Keratinocyte (primary cell): ENCODE measurements at regions not wholly inside any gene's neighbourhood (a gene's known extent, or its start where the extent isn't known, plus 50 kb on each side); places are given as distances from the start of the nearest gene placed in this dataset.
A peak's percentile ranks its signal among the peaks of the same experiment; 100 is the strongest.

Experiments
- DNase-seq: peaks from one replicate; pipeline ENCODE4 v3.0.0-alpha.2; 2011; ENCODE audit warnings: low read depth, missing footprints, low spot score
- FAIRE-seq: peaks from 2 replicates; lab custom pipeline; 2011; peaks lifted over from hg19 to GRCh38; lab: Jason Lieb, UNC
- H2AFZ ChIP-seq: 2 replicates; pipeline ENCODE4 v1.6.0; 2012; ENCODE audit warnings: low read length, control low read depth, inconsistent platforms; ENCODE audit not compliant: control insufficient read depth
- H3K27ac ChIP-seq: 2 replicates; pipeline ENCODE4 v1.5.1; 2011; ENCODE audit warnings: low read length; ENCODE audit not compliant: control insufficient read depth, insufficient read depth
- H3K27me3 ChIP-seq: 3 replicates; pipeline ENCODE4 v1.6.0; 2011; ENCODE audit warnings: low read length; ENCODE audit not compliant: control insufficient read depth, insufficient read depth; ENCODE audit errors: extremely low read depth
- H3K36me3 ChIP-seq, 2 experiments: 2 replicates in 1 of 2; 3 replicates in 1 of 2; pipeline ENCODE4 v1.5.1; 2011; ENCODE audit warnings: low read length in 2 of 2, mild to moderate bottlenecking in 1 of 2; ENCODE audit not compliant: control insufficient read depth in 2 of 2, insufficient read depth in 2 of 2; ENCODE audit errors: extremely low read depth in 1 of 2
- H3K4me1 ChIP-seq: 3 replicates; pipeline ENCODE4 v1.5.1; 2011; ENCODE audit warnings: low read length; ENCODE audit not compliant: control insufficient read depth, insufficient read depth; ENCODE audit errors: extremely low read depth
- H3K4me2 ChIP-seq: 3 replicates; pipeline ENCODE4 v1.6.0; 2011; ENCODE audit warnings: low read depth, low read length; ENCODE audit not compliant: control insufficient read depth, insufficient read depth; ENCODE audit errors: extremely low read depth
- H3K4me3 ChIP-seq, 3 experiments: fragments of 200-600 bp in 1 of 3; sonication (generic) in 1 of 3; 2 replicates in 2 of 3; 3 replicates in 1 of 3; pipeline ENCODE4 v1.5.1; 2011 to 2016; ENCODE audit warnings: low read length in 3 of 3, mild to moderate bottlenecking in 3 of 3, control low read depth in 2 of 3, inconsistent platforms in 1 of 3, low read depth in 1 of 3, mixed read lengths in 1 of 3, mixed run types in 1 of 3, moderate library complexity in 1 of 3; ENCODE audit not compliant: control insufficient read depth in 2 of 3, insufficient read depth in 2 of 3; ENCODE audit errors: extremely low read depth in 1 of 3
- H3K79me2 ChIP-seq: 2 replicates; pipeline ENCODE4 v1.6.0; 2012; ENCODE audit warnings: low read length; ENCODE audit not compliant: control insufficient read depth, insufficient read depth
- H3K9ac ChIP-seq: 3 replicates; pipeline ENCODE4 v1.6.0; 2011; ENCODE audit warnings: low read length; ENCODE audit not compliant: control insufficient read depth, insufficient read depth; ENCODE audit errors: extremely low read depth
- H3K9me1 ChIP-seq: 3 replicates; pipeline ENCODE4 v1.6.0; 2011; ENCODE audit warnings: low read length; ENCODE audit not compliant: control insufficient read depth, insufficient read depth; ENCODE audit errors: extremely low read depth
- H3K9me3 ChIP-seq: 2 replicates; pipeline ENCODE4 v1.5.1; 2012; ENCODE audit warnings: low read depth, low read length; ENCODE audit not compliant: control insufficient read depth
- H4K20me1 ChIP-seq: 3 replicates; pipeline ENCODE4 v1.6.0; 2011; ENCODE audit warnings: low read length; ENCODE audit not compliant: control insufficient read depth, insufficient read depth; ENCODE audit errors: extremely low read depth
- EZH2 ChIP-seq: IDR thresholded peaks from one replicate; pipeline ENCODE4 v1.6.1; 2012; ENCODE audit warnings: inconsistent platforms, mild to moderate bottlenecking, low read length, moderate library complexity
- dilution Hi-C: fragments of 300-500 bp; cut with MboI; formaldehyde crosslinking; loops from one replicate; pipeline ENCODE4 v1.7.0; 2020; ENCODE audit warnings: low sequenced_read_pairs; ENCODE audit not compliant: extremely low pct_ligation_motif_present
- TF ChIP-seq, protein P1 (sequence below), 3 experiments: IDR thresholded peaks in 1 of 3; conservative IDR thresholded peaks in 1 of 3; optimal IDR thresholded peaks in 1 of 3; 2 replicates in 2 of 3; 3 replicates in 1 of 3; pipeline versions ENCODE3 to v1.5.1; 2011; ENCODE audit warnings: low read length in 3 of 3, mild to moderate bottlenecking in 3 of 3, moderate library complexity in 2 of 3, control low read depth in 1 of 3, inconsistent platforms in 1 of 3; ENCODE audit not compliant: insufficient read depth in 2 of 3; ENCODE audit errors: extremely low read depth in 1 of 3

DNA sequence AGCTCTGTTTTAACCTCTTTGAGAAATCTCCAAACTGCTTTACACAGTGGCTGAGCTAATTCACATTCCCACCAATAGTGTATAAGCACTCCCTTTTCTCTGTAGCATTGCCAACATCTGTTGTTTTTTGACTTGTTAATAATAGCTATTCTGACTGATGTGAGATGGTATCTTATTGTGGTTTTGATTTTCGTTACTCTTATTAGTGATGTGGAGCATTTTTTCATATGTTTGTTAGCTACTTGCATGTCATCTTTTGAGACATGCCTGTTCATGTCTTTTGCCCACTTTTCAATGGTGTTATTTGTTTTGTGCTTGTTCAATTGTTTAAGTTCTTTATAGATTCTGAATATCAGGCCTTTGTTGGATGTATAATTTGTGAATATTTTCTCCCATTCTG lies 225.2 kb upstream of the TRPC7 start:
- dilution Hi-C loops: no loop called here
- FAIRE-seq: peak; percentile 13

DNA sequence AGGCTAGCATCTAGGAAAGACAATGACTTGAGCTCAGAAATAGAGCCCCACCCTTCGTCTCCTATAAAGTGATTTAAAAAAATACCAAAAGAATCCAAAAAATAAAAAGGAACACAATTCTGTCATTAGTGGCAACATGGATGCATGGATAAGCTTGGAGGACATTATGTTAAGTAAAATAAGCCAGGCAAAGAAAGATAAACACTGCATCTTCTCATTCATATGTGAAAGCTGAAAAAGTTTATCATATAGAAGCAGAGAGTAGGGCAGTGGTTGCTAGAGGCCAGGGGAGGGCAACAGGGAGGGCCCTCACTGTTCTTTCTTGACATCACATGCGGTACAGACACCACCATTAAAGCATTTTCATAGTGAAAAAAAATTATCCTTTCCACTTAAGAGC lies 220.9 kb upstream of the TRPC7 start:
- Histone ChIP-seq H4K20me1 (no peaks in the 10 kb centered on the region), H3K36me3 (no peaks in the 10 kb centered on the region), H3K27ac (no peak overlapping the region), H3K27me3 (no peaks in the 10 kb centered on the region), H3K9me1 (no peaks in the 10 kb centered on the region), H3K4me1 (no peaks in the 10 kb centered on the region), H2AFZ (no peak overlapping the region), H3K4me3 (no peak overlapping the region), H3K9me3 (no peaks in the 10 kb centered on the region), H3K4me2 (no peak overlapping the region), H3K79me2 (no peaks in the 10 kb centered on the region), H3K9ac (no peak overlapping the region)
- no peak for DNase-seq
- dilution Hi-C loops: no loop called here
- no peak for FAIRE-seq
- TF ChIP-seq, protein P1, sequence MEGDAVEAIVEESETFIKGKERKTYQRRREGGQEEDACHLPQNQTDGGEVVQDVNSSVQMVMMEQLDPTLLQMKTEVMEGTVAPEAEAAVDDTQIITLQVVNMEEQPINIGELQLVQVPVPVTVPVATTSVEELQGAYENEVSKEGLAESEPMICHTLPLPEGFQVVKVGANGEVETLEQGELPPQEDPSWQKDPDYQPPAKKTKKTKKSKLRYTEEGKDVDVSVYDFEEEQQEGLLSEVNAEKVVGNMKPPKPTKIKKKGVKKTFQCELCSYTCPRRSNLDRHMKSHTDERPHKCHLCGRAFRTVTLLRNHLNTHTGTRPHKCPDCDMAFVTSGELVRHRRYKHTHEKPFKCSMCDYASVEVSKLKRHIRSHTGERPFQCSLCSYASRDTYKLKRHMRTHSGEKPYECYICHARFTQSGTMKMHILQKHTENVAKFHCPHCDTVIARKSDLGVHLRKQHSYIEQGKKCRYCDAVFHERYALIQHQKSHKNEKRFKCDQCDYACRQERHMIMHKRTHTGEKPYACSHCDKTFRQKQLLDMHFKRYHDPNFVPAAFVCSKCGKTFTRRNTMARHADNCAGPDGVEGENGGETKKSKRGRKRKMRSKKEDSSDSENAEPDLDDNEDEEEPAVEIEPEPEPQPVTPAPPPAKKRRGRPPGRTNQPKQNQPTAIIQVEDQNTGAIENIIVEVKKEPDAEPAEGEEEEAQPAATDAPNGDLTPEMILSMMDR (optimal IDR thresholded peaks at IDR 0.05 in 1 of 3, IDR thresholded peaks at IDR 0.05 in 1 of 3, conservative IDR thresholded peaks at IDR 0.05 in 1 of 3; ENCODE audit: extremely low read depth in 1 of 3, insufficient read depth in 2 of 3, low read length in 3 of 3): no peak
- TF ChIP-seq EZH2: no peak

More for the DNA sequence above, 225.2 kb upstream of the TRPC7 start:
- Histone ChIP-seq H3K4me3 (no peak overlapping the region), H3K36me3 (no peaks in the 10 kb centered on the region), H3K9me1 (no peaks in the 10 kb centered on the region), H4K20me1 (no peaks in the 10 kb centered on the region), H3K79me2 (no peaks in the 10 kb centered on the region), H2AFZ (no peak overlapping the region), H3K4me1 (peaks cover 5% of the 10 kb centered on the region), H3K27ac (peak overlapping the region; percentile 8), H3K4me2 (no peak overlapping the region), H3K9me3 (no peaks in the 10 kb centered on the region), H3K27me3 (no peaks in the 10 kb centered on the region), H3K9ac (no peak overlapping the region)
- TF ChIP-seq, protein P1 (optimal IDR thresholded peaks at IDR 0.05 in 1 of 3, IDR thresholded peaks at IDR 0.05 in 1 of 3, conservative IDR thresholded peaks at IDR 0.05 in 1 of 3; ENCODE audit: extremely low read depth in 1 of 3, insufficient read depth in 2 of 3, low read length in 3 of 3): no peak
- no peak for TF ChIP-seq EZH2
- peak; percentile 11 for DNase-seq
